H1 (cell line): ENCODE measurements at regions not wholly inside any gene's neighbourhood (a gene's known extent, or its start where the extent isn't known, plus 50 kb on each side); places are given as distances from the start of the nearest gene placed in this dataset.

Experiments used
- CTCF ChIA-PET: fragments of 300-600 bp; sonication (Branson Sonifier 250); formaldehyde crosslinking; loops from one replicate; lab custom pipeline; 2021; ENCODE audit not compliant: partially characterized antibody; lab: Charles Lee
- POLR2A ChIA-PET: fragments of 300-600 bp; sonication (Branson Sonifier 250); formaldehyde crosslinking; loops from one replicate; lab custom pipeline; 2021; ENCODE audit warnings: inconsistent platforms; ENCODE audit not compliant: partially characterized antibody; lab: Charles Lee
- DNase-seq, 2 experiments: peaks; one replicate each; pipeline versions ENCODE4 v3.0.0 to v3.0.0-alpha.2; 2010 to 2022; ENCODE audit warnings: low spot score in 2 of 2, low read depth in 1 of 2, mixed read lengths in 1 of 2
- FAIRE-seq: peaks from 2 replicates; lab custom pipeline; 2011; peaks lifted over from hg19 to GRCh38; lab: Jason Lieb, UNC
- H2AFZ ChIP-seq: 2 replicates; pipeline ENCODE4 v1.8.1; 2012; ENCODE audit warnings: low read length, inconsistent platforms
- H2AK5ac ChIP-seq: 2 replicates; pipeline ENCODE4 v1.6.1; 2013; ENCODE audit warnings: low read depth, low read length
- H2BK120ac ChIP-seq: replicated peaks from 2 replicates; pipeline ENCODE3; 2013; ENCODE audit warnings: low read depth, low read length, inconsistent platforms
- H2BK12ac ChIP-seq: 2 replicates; pipeline ENCODE4 v1.6.1; 2013; ENCODE audit warnings: low read depth, low read length
- H2BK15ac ChIP-seq: 2 replicates; pipeline ENCODE4 v1.6.1; 2013; ENCODE audit warnings: low read length
- H2BK20ac ChIP-seq: 2 replicates; pipeline ENCODE4 v1.6.1; 2013; ENCODE audit warnings: low read length
- H2BK5ac ChIP-seq: 2 replicates; pipeline ENCODE4 v1.6.1; 2013; ENCODE audit warnings: low read depth, low read length
- H3K14ac ChIP-seq: 2 replicates; pipeline ENCODE4 v1.6.1; 2013; ENCODE audit warnings: inconsistent platforms; ENCODE audit not compliant: insufficient read length
- H3K18ac ChIP-seq: 2 replicates; pipeline ENCODE4 v1.6.1; 2013; ENCODE audit warnings: low read length; ENCODE audit errors: extremely low read depth
- H3K23ac ChIP-seq: 2 replicates; pipeline ENCODE4 v1.6.1; 2013; ENCODE audit warnings: inconsistent platforms; ENCODE audit not compliant: insufficient read length
- H3K23me2 ChIP-seq: 2 replicates; pipeline ENCODE4 v1.6.1; 2013; ENCODE audit warnings: low read depth, low read length
- H3K27ac ChIP-seq: 2 replicates; pipeline ENCODE4 v1.6.1; 2011; ENCODE audit warnings: low read depth, low read length, inconsistent platforms
- H3K27me3 ChIP-seq, 4 experiments: replicated peaks in 1 of 4; 1 replicate in 1 of 4; 2 replicates in 3 of 4; pipeline versions ENCODE4 v1.6.1 to v1.8.1; 2011 to 2013; ENCODE audit warnings: low read length in 3 of 4, mild to moderate bottlenecking in 3 of 4, inconsistent platforms in 2 of 4, mixed read lengths in 2 of 4, moderate library complexity in 1 of 4; ENCODE audit not compliant: control insufficient read depth in 3 of 4, insufficient read depth in 3 of 4; ENCODE audit errors: extremely low read depth in 1 of 4
- H3K36me3 ChIP-seq, 4 experiments: 2 replicates each; pipeline versions ENCODE4 v1.6.1 to v1.8.1; 2011 to 2013; ENCODE audit warnings: mild to moderate bottlenecking in 4 of 4, low read length in 3 of 4, moderate library complexity in 2 of 4, control low read depth in 1 of 4, inconsistent platforms in 1 of 4; ENCODE audit not compliant: insufficient read depth in 4 of 4, control insufficient read depth in 2 of 4
- H3K4ac ChIP-seq: replicated peaks from 2 replicates; pipeline ENCODE3; 2013; ENCODE audit warnings: low read length, low read depth, mixed read lengths, inconsistent platforms; ENCODE audit not compliant: insufficient read length
- H3K4me1 ChIP-seq, 4 experiments: replicated peaks in 1 of 4; 1 replicate in 1 of 4; 2 replicates in 3 of 4; pipeline versions ENCODE4 v1.6.1 to v1.8.1; 2011 to 2013; ENCODE audit warnings: low read length in 3 of 4, inconsistent platforms in 2 of 4, mixed read lengths in 1 of 4; ENCODE audit not compliant: insufficient read depth in 4 of 4, control insufficient read depth in 3 of 4
- H3K4me2 ChIP-seq, 2 experiments: 2 replicates each; pipeline versions ENCODE4 v1.6.1 to v1.8.1; 2011 to 2013; ENCODE audit warnings: low read depth in 2 of 2, low read length in 2 of 2, control low read depth in 1 of 2, inconsistent platforms in 1 of 2, mild to moderate bottlenecking in 1 of 2; ENCODE audit not compliant: insufficient read depth in 1 of 2
- H3K4me3 ChIP-seq, 4 experiments: fragments of 200-600, 300-600 bp in 1 of 4; sonication (generic), shearing (Covaris generic), sonication (Bioruptor Twin) in 1 of 4; 2 replicates each; pipeline versions ENCODE4 v1.5.1 to v1.8.1; 2011 to 2016; ENCODE audit warnings: low read length in 4 of 4, low read depth in 3 of 4, control low read depth in 2 of 4, inconsistent platforms in 2 of 4, mild to moderate bottlenecking in 2 of 4, mixed read lengths in 1 of 4, moderate library complexity in 1 of 4; ENCODE audit not compliant: insufficient read depth in 2 of 4; ENCODE audit errors: extremely low read depth in 1 of 4
- H3K56ac ChIP-seq: replicated peaks from 2 replicates; pipeline ENCODE3; 2013; ENCODE audit warnings: low read depth, mild to moderate bottlenecking, mixed read lengths, low read length, inconsistent platforms; ENCODE audit not compliant: insufficient read length
- H3K79me1 ChIP-seq: 2 replicates; pipeline ENCODE4 v1.6.1; 2013; ENCODE audit warnings: low read depth, low read length, control low read depth
- H3K79me2 ChIP-seq, 2 experiments: 2 replicates each; pipeline versions ENCODE4 v1.6.1 to v1.8.1; 2012 to 2013; ENCODE audit warnings: low read length in 2 of 2, mild to moderate bottlenecking in 2 of 2, inconsistent platforms in 1 of 2; ENCODE audit not compliant: insufficient read depth in 2 of 2, control insufficient read depth in 1 of 2
- H3K9ac ChIP-seq, 4 experiments: replicated peaks in 1 of 4; 1 replicate in 1 of 4; 2 replicates in 3 of 4; pipeline versions ENCODE4 v1.6.1 to v1.8.1; 2011 to 2013; ENCODE audit warnings: low read depth in 3 of 4, low read length in 3 of 4, control low read depth in 2 of 4, mild to moderate bottlenecking in 2 of 4, moderate library complexity in 2 of 4, inconsistent platforms in 1 of 4; ENCODE audit errors: extremely low read depth in 1 of 4
- H3K9me3 ChIP-seq, 2 experiments: 2 replicates each; pipeline versions ENCODE4 v1.6.1 to v1.8.1; 2012 to 2013; ENCODE audit warnings: mild to moderate bottlenecking in 2 of 2, moderate library complexity in 2 of 2, control low read depth in 1 of 2, inconsistent platforms in 1 of 2, low read depth in 1 of 2, low read length in 1 of 2, mixed read lengths in 1 of 2; ENCODE audit not compliant: insufficient read depth in 2 of 2
- H4K20me1 ChIP-seq, 2 experiments: replicated peaks in 1 of 2; 2 replicates each; pipeline versions ENCODE3 to v1.8.1; 2011 to 2013; ENCODE audit warnings: inconsistent platforms in 2 of 2, low read length in 2 of 2, mild to moderate bottlenecking in 1 of 2; ENCODE audit not compliant: insufficient read depth in 2 of 2, control insufficient read depth in 1 of 2
- H4K5ac ChIP-seq: 2 replicates; pipeline ENCODE4 v1.6.1; 2013; ENCODE audit warnings: low read length, low read depth, mixed read lengths, inconsistent platforms; ENCODE audit not compliant: insufficient read length
- H4K8ac ChIP-seq: 2 replicates; pipeline ENCODE4 v1.8.0; 2013; ENCODE audit warnings: mild to moderate bottlenecking, moderate library complexity, low read length, inconsistent platforms; ENCODE audit not compliant: insufficient read depth; ENCODE audit errors: extremely low read depth
- H4K91ac ChIP-seq: replicated peaks from 2 replicates; pipeline ENCODE3; 2013; ENCODE audit warnings: low read length, mixed read lengths, inconsistent platforms; ENCODE audit not compliant: insufficient read length
- BCL11A ChIP-seq, 2 experiments: IDR thresholded peaks; one replicate each; pipeline ENCODE4 v1.6.1; 2011; ENCODE audit warnings: low read depth in 2 of 2, low read length in 2 of 2, mild to moderate bottlenecking in 2 of 2
- CTCF ChIP-seq, 3 experiments: IDR thresholded peaks; 1 replicate in 2 of 3; 2 replicates in 1 of 3; pipeline versions ENCODE4 v1.5.1 to v1.6.1; 2011; ENCODE audit warnings: low read length in 3 of 3, mild to moderate bottlenecking in 3 of 3, inconsistent platforms in 2 of 3, low read depth in 1 of 3, moderate library complexity in 1 of 3; ENCODE audit not compliant: insufficient read depth in 1 of 3; ENCODE audit errors: control extremely low read depth in 1 of 3
- KDM1A ChIP-seq: fragments of 200-600, 300-600 bp; sonication (generic); IDR thresholded peaks from 2 replicates; pipeline ENCODE4 v1.7.1; 2016; ENCODE audit warnings: mild to moderate bottlenecking, low read length, borderline replicate concordance
- KDM5A ChIP-seq: fragments of 200-600 bp; IDR thresholded peaks from 2 replicates; pipeline ENCODE4 v1.7.1; 2012; ENCODE audit warnings: mild to moderate bottlenecking, low read length, inconsistent platforms, mixed read lengths
- POLR2AphosphoS5 ChIP-seq: IDR thresholded peaks from 2 replicates; pipeline ENCODE4 v1.6.1; 2011; ENCODE audit warnings: low read depth, low read length
- TAF7 ChIP-seq: optimal IDR thresholded peaks from 2 replicates; pipeline ENCODE3; 2011; ENCODE audit warnings: low read depth, mild to moderate bottlenecking, inconsistent platforms, low read length, moderate library complexity, borderline replicate concordance
- USF2 ChIP-seq: IDR thresholded peaks from 2 replicates; pipeline ENCODE4 v1.6.1; 2011; ENCODE audit warnings: low read length, improper control_type of control experiment
- WGBS, 2 experiments: shearing (Covaris generic) in 1 of 2; methylation state at CpG; one replicate each; pipeline versions ENCODE4 v1.1.6 to v1.1.7; 2013 to 2015; ENCODE audit warnings: low lambda C conversion rate in 2 of 2, mixed read lengths in 2 of 2, inconsistent platforms in 1 of 2, low coverage in 1 of 2, missing lambda C conversion rate in 1 of 2; ENCODE audit not compliant: insufficient replicate concordance in 2 of 2, insufficient coverage in 1 of 2, insufficient read length in 1 of 2; ENCODE audit errors: extremely low coverage in 1 of 2, missing lambda C conversion rate in 1 of 2; 5-methylcytosine and 5-hydroxymethylcytosine counted together

- Histone ChIP-seq H3K27me3 (no peaks in the 10 kb centered on the region), H3K23me2 (no peaks in the 10 kb centered on the region; the same call in 1 of the 2 replicates), H3K79me1 (no peaks in the 10 kb centered on the region), H3K79me2 (no peaks in the 10 kb centered on the region), H2AK5ac (no peak overlapping the region), H3K9ac (no peak overlapping the region), H3K36me3 (no peaks in the 10 kb centered on the region), H4K8ac (no peak overlapping the region), H3K18ac (no peak overlapping the region), H4K20me1 (no peaks in the 10 kb centered on the region), H3K4me1 (no peaks in the 10 kb centered on the region), H4K5ac (no peak overlapping the region), H3K4me3 (no peak overlapping the region), H4K91ac (no peak overlapping the region), H3K27ac (no peak overlapping the region), H3K4me2 (no peak overlapping the region), H3K14ac (no peak overlapping the region), H3K4ac (no peak overlapping the region), H3K23ac (no peak overlapping the region), H2BK12ac (no peak overlapping the region), H3K56ac (no peak overlapping the region), H2BK15ac (no peak overlapping the region), H2BK20ac (no peak overlapping the region), H2AFZ (no peak overlapping the region), H2BK120ac (no peak overlapping the region), H2BK5ac (no peak overlapping the region), H3K9me3 (peaks cover 10 to 12% of the 10 kb centered on the region in 2 experiments; a peak in 3 of 4 replicates)
- ChIA-PET POLR2A (no interaction called here), CTCF (no interaction called here)
- WGBS, 2 experiments, result 87% methylated on average over 7 of the region's 7 CpGs; no CpG with 5 or more reads in 1 of the 2 experiments
- no peak for FAIRE-seq
- no peak for DNase-seq
- TF ChIP-seq TAF7 (no peak), POLR2AphosphoS5 (no peak), KDM1A (no peak), USF2 (no peak), KDM5A (no peak), BCL11A (IDR thresholded peaks at IDR 0.05; ENCODE audit: low read depth in 2 of 2, low read length in 2 of 2) (no peak), CTCF (IDR thresholded peaks at IDR 0.05; ENCODE audit: control extremely low read depth in 1 of 3, insufficient read depth in 1 of 3, low read depth in 1 of 3, low read length in 3 of 3) (no peak)
Measured at GRCh38 chr1:38662126-38662525, 197.4 kb downstream of the RRAGC start.
